ENCODE measurements at regions not wholly inside any gene's neighbourhood (a gene's known extent, or its start where the extent isn't known, plus 50 kb on each side); places are given as distances from the start of the nearest gene placed in this dataset.

GRCh38 chr9:108125625-108126024 lies 636.1 kb upstream of the KLF4 start:
- Mint-ChIP-seq H3K27ac (no peak overlapping the region), H3K36me3 (ENCODE audit: low read depth) (no peaks in the 10 kb centered on the region), H3K9me3 (peaks cover under 1% of the 10 kb centered on the region), H3K4me3 (no peak overlapping the region), H3K27me3 (no peaks in the 10 kb centered on the region), H3K4me1 (no peaks in the 10 kb centered on the region)
- POLR2A ChIA-PET, result no interaction called here
- CTCF ChIA-PET, result no interaction called here
- DNase-seq, result no peak

- Mint-ChIP-seq H3K27ac (no peak overlapping the region), H3K4me1 (no peaks in the 10 kb centered on the region)
- CTCF ChIA-PET, result no interaction called here
Observed at GRCh38 chr9:108119530-108120113, 630.1 kb upstream of the KLF4 start.

GRCh38 chr9:108117795-108118194 lies 628.2 kb upstream of the KLF4 start:
- Mint-ChIP-seq H3K36me3 (ENCODE audit: low read depth) (no peaks in the 10 kb centered on the region), H3K4me1 (no peaks in the 10 kb centered on the region)
- POLR2A ChIA-PET, result no interaction called here

More at GRCh38 chr9:108119530-108120113, 630.1 kb upstream of the KLF4 start:
- Mint-ChIP-seq H3K9me3 (peaks cover 8% of the 10 kb centered on the region), H3K4me3 (no peak overlapping the region), H3K36me3 (ENCODE audit: low read depth) (no peaks in the 10 kb centered on the region), H3K27me3 (no peaks in the 10 kb centered on the region)
- no peak for DNase-seq
- POLR2A ChIA-PET, result no interaction called here

GRCh38 chr9:108117306-108117705 lies 627.7 kb upstream of the KLF4 start:
- Mint-ChIP-seq H3K27ac (no peak overlapping the region), H3K4me3 (no peak overlapping the region), H3K9me3 (peaks cover 8% of the 10 kb centered on the region), H3K4me1 (no peaks in the 10 kb centered on the region), H3K36me3 (ENCODE audit: low read depth) (no peaks in the 10 kb centered on the region), H3K27me3 (no peaks in the 10 kb centered on the region)
- DNase-seq, result no peak
- CTCF ChIA-PET, result no interaction called here
- POLR2A ChIA-PET, result no interaction called here

More at GRCh38 chr9:108117795-108118194, 628.2 kb upstream of the KLF4 start:
- H3K9me3 Mint-ChIP-seq, result peaks cover 8% of the 10 kb centered on the region
- CTCF ChIA-PET, result no interaction called here
- no peaks in the 10 kb centered on the region for H3K27me3 Mint-ChIP-seq
- no peak for DNase-seq
- H3K4me3 Mint-ChIP-seq, result no peak overlapping the region
- no peak overlapping the region for H3K27ac Mint-ChIP-seq

- no peak overlapping the region for H3K4me3 Mint-ChIP-seq
- POLR2A ChIA-PET, result no interaction called here
- no peak overlapping the region for H3K27ac Mint-ChIP-seq
- CTCF ChIA-PET, result no interaction called here
- H3K4me1 Mint-ChIP-seq, result no peaks in the 10 kb centered on the region
- DNase-seq, result no peak
- H3K27me3 Mint-ChIP-seq, result no peaks in the 10 kb centered on the region
- peaks cover 5% of the 10 kb centered on the region for H3K9me3 Mint-ChIP-seq
- H3K36me3 Mint-ChIP-seq (ENCODE audit: low read depth), result no peaks in the 10 kb centered on the region
Observed at GRCh38 chr9:108113596-108113995, 624.0 kb upstream of the KLF4 start.

GRCh38 chr9:108109927-108110690 lies 620.5 kb upstream of the KLF4 start:
- ChIA-PET CTCF (no interaction called here), POLR2A (no interaction called here)
- Mint-ChIP-seq H3K36me3 (ENCODE audit: low read depth) (no peaks in the 10 kb centered on the region), H3K27me3 (no peaks in the 10 kb centered on the region), H3K9me3 (no peaks in the 10 kb centered on the region), H3K4me1 (no peaks in the 10 kb centered on the region), H3K4me3 (no peak overlapping the region), H3K27ac (no peak overlapping the region)
- DNase-seq, result no peak

GRCh38 chr9:108108852-108109448 lies 619.4 kb upstream of the KLF4 start:
- ChIA-PET POLR2A (no interaction called here), CTCF (no interaction called here)
- Mint-ChIP-seq H3K4me1 (no peaks in the 10 kb centered on the region), H3K9me3 (no peaks in the 10 kb centered on the region), H3K36me3 (ENCODE audit: low read depth) (no peaks in the 10 kb centered on the region), H3K27me3 (no peaks in the 10 kb centered on the region), H3K27ac (no peak overlapping the region), H3K4me3 (no peak overlapping the region)
- no peak for DNase-seq

- ChIA-PET POLR2A (no interaction called here), CTCF (no interaction called here)
- DNase-seq, result no peak
- no peak overlapping the region for H3K4me3 Mint-ChIP-seq
- H3K9me3 Mint-ChIP-seq, result no peaks in the 10 kb centered on the region
- no peaks in the 10 kb centered on the region for H3K4me1 Mint-ChIP-seq
- no peaks in the 10 kb centered on the region for H3K27me3 Mint-ChIP-seq
- no peak overlapping the region for H3K27ac Mint-ChIP-seq
- no peaks in the 10 kb centered on the region for H3K36me3 Mint-ChIP-seq (ENCODE audit: low read depth)
Observed at GRCh38 chr9:108108280-108108851, 618.8 kb upstream of the KLF4 start.

- H3K9me3 Mint-ChIP-seq, result no peaks in the 10 kb centered on the region
- DNase-seq, result no peak
Observed at GRCh38 chr9:108105885-108106284, 616.3 kb upstream of the KLF4 start.

GRCh38 chr9:108104991-108105390 lies 615.4 kb upstream of the KLF4 start:
- Mint-ChIP-seq H3K27me3 (no peaks in the 10 kb centered on the region), H3K27ac (no peak overlapping the region), H3K4me3 (no peak overlapping the region), H3K4me1 (no peaks in the 10 kb centered on the region), H3K36me3 (ENCODE audit: low read depth) (no peaks in the 10 kb centered on the region), H3K9me3 (no peaks in the 10 kb centered on the region)
- DNase-seq, result no peak
- CTCF ChIA-PET, result no interaction called here
- POLR2A ChIA-PET, result no interaction called here

More at GRCh38 chr9:108105885-108106284, 616.3 kb upstream of the KLF4 start:
- no peaks in the 10 kb centered on the region for H3K27me3 Mint-ChIP-seq
- CTCF ChIA-PET, result no interaction called here
- H3K4me1 Mint-ChIP-seq, result no peaks in the 10 kb centered on the region
- no peak overlapping the region for H3K4me3 Mint-ChIP-seq
- no peak overlapping the region for H3K27ac Mint-ChIP-seq
- H3K36me3 Mint-ChIP-seq (ENCODE audit: low read depth), result no peaks in the 10 kb centered on the region
- POLR2A ChIA-PET, result no interaction called here

GRCh38 chr9:108103046-108103693 lies 613.6 kb upstream of the KLF4 start:
- no peak for DNase-seq
- Mint-ChIP-seq H3K9me3 (no peaks in the 10 kb centered on the region), H3K27me3 (no peaks in the 10 kb centered on the region), H3K4me1 (no peaks in the 10 kb centered on the region), H3K4me3 (no peak overlapping the region), H3K36me3 (ENCODE audit: low read depth) (no peaks in the 10 kb centered on the region), H3K27ac (no peak overlapping the region)
- POLR2A ChIA-PET, result no interaction called here
- CTCF ChIA-PET, result no interaction called here

GRCh38 chr9:108101410-108101809 lies 611.8 kb upstream of the KLF4 start:
- H3K27me3 Mint-ChIP-seq, result no peaks in the 10 kb centered on the region
- no peaks in the 10 kb centered on the region for H3K36me3 Mint-ChIP-seq (ENCODE audit: low read depth)
- POLR2A ChIA-PET, result no interaction called here
- DNase-seq, result no peak
- H3K4me1 Mint-ChIP-seq, result no peaks in the 10 kb centered on the region
- H3K9me3 Mint-ChIP-seq, result no peaks in the 10 kb centered on the region
- H3K4me3 Mint-ChIP-seq, result no peak overlapping the region
- H3K27ac Mint-ChIP-seq, result no peak overlapping the region
- CTCF ChIA-PET, result no interaction called here

GRCh38 chr9:108100571-108100970 lies 611.0 kb upstream of the KLF4 start:
- CTCF ChIA-PET, result no interaction called here
- H3K27me3 Mint-ChIP-seq, result no peaks in the 10 kb centered on the region
- POLR2A ChIA-PET, result no interaction called here
- H3K27ac Mint-ChIP-seq, result no peak overlapping the region
- DNase-seq, result no peak
- no peaks in the 10 kb centered on the region for H3K9me3 Mint-ChIP-seq
- no peaks in the 10 kb centered on the region for H3K36me3 Mint-ChIP-seq (ENCODE audit: low read depth)
- no peak overlapping the region for H3K4me3 Mint-ChIP-seq
- no peaks in the 10 kb centered on the region for H3K4me1 Mint-ChIP-seq
